GM12875 (cell line): ENCODE measurements at regions not wholly inside any gene's neighbourhood (a gene's known extent, or its start where the extent isn't known, plus 50 kb on each side); places are given as distances from the start of the nearest gene placed in this dataset.

Experiments
- H3K4me3 ChIP-seq: one replicate; pipeline ENCODE4 v1.5.1; 2011; ENCODE audit warnings: low read depth, low read length, control low read depth
- CTCF ChIP-seq: IDR thresholded peaks from 2 replicates; pipeline ENCODE4 v1.5.1; 2011; ENCODE audit warnings: low read depth, mild to moderate bottlenecking, control low read depth, inconsistent platforms, low read length, moderate library complexity, borderline replicate concordance; ENCODE audit not compliant: insufficient read depth

GRCh38 chr13:30094015-30094414 is 213.3 kb downstream of the KATNAL1 start:
- TF ChIP-seq CTCF: no peak
- H3K4me3 ChIP-seq: no peak overlapping the region

GRCh38 chr13:30093236-30093635 is 214.1 kb downstream of the KATNAL1 start:
- no peak for TF ChIP-seq CTCF
- no peak overlapping the region for H3K4me3 ChIP-seq

GRCh38 chr13:30091691-30092090 is 215.7 kb downstream of the KATNAL1 start:
- no peak overlapping the region for H3K4me3 ChIP-seq
- TF ChIP-seq CTCF: no peak

GRCh38 chr13:30091035-30091434 is 216.3 kb downstream of the KATNAL1 start:
- H3K4me3 ChIP-seq: no peak overlapping the region
- no peak for TF ChIP-seq CTCF

GRCh38 chr13:30088312-30088855 is 219.0 kb downstream of the KATNAL1 start:
- TF ChIP-seq CTCF: no peak
- H3K4me3 ChIP-seq: no peak overlapping the region

GRCh38 chr13:30085087-30085486 is 222.3 kb downstream of the KATNAL1 start:
- no peak overlapping the region for H3K4me3 ChIP-seq
- TF ChIP-seq CTCF: no peak

GRCh38 chr13:30082391-30082790 is 225.0 kb downstream of the KATNAL1 start:
- no peak for TF ChIP-seq CTCF

More at GRCh38 chr13:30082391-30082790, 225.0 kb downstream of the KATNAL1 start:
- H3K4me3 ChIP-seq: no peak overlapping the region
